ENCODE measurements at regions not wholly inside any gene's neighbourhood (a gene's known extent, or its start where the extent isn't known, plus 50 kb on each side); places are given as distances from the start of the nearest gene placed in this dataset.

DNA sequence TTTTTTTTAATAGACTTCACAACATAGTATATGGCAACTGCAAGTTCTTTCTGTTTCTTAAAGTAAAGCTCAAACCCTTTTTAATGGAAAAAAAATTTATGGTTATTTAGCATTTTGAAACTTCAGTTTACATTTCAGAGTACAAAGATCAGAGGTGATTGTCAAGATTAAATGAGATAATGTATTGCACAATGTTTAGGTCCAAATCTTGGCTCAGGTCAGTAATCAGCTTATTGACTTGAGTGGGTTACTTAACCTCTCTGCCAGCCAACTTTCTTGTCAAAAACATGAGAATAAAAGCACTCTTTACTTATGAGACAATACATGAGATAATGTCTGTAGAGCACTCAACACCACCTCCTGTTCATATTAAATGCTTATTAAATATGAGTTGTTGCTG is 345.1 kb upstream of the PTPRD start:
- no peak overlapping the region for H2AFZ ChIP-seq (ENCODE audit: insufficient read depth, low read depth, low read length, poor library complexity, severe bottlenecking)
- DNase-seq (no peak), ATAC-seq (ENCODE audit: low read depth) (no peak)
- CTCF ChIA-PET: no interaction called here
- peaks cover 0 to 7% (median 0%) of the 10 kb centered on the region in 3 donors for H3K9me3 ChIP-seq (ENCODE audit: control extremely low read depth in 1 of 3, control insufficient read depth in 2 of 3, insufficient read depth in 1 of 3, low read length in 2 of 3)
- no peaks in the 10 kb centered on the region for H4K20me1 ChIP-seq (ENCODE audit: control insufficient read depth, insufficient read depth, low read length, poor library complexity, severe bottlenecking)
- Mint-ChIP-seq H3K27ac (no peak overlapping the region), H3K9me3 (ENCODE audit: insufficient read depth) (peaks cover 11% of the 10 kb centered on the region), H3K27me3 (no peaks in the 10 kb centered on the region), H3K4me1 (no peaks in the 10 kb centered on the region), H3K4me3 (no peak overlapping the region)
- TF ChIP-seq CTCF (IDR thresholded peaks at IDR 0.05): no peak
- no peak for TF ChIP-seq EZH2 (IDR thresholded peaks at IDR 0.05; ENCODE audit: borderline replicate concordance, insufficient read depth, low read depth, low read length, poor library complexity, severe bottlenecking)
- no peak overlapping the region for H3K4me3 ChIP-seq (ENCODE audit: control extremely low read depth in 1 of 5, extremely low read depth in 1 of 5, insufficient read depth in 1 of 5, low read depth in 2 of 5, low read length in 4 of 5)
- H3K79me2 ChIP-seq (ENCODE audit: control insufficient read depth, insufficient read depth, low read length): no peaks in the 10 kb centered on the region
- H3K9ac ChIP-seq (ENCODE audit: low read length): no peak overlapping the region
- no peak overlapping the region for H3K27ac ChIP-seq (ENCODE audit: low read length in 2 of 2)
- no peaks in the 10 kb centered on the region for H3K27me3 ChIP-seq (replicated peaks in 1 of 4; ENCODE audit: control extremely low read depth in 1 of 4, control insufficient read depth in 3 of 4, insufficient read depth in 4 of 4, low read length in 3 of 4)
- H3K4me2 ChIP-seq (replicated peaks; ENCODE audit: low read depth, low read length, poor library complexity, severe bottlenecking): no peak overlapping the region
- H3K36me3 ChIP-seq (replicated peaks in 1 of 2; ENCODE audit: control extremely low read depth in 1 of 2, control insufficient read depth in 1 of 2, extremely low read depth in 1 of 2, insufficient read depth in 2 of 2, low read length in 1 of 2): no peaks in the 10 kb centered on the region
- H3K4me1 ChIP-seq (ENCODE audit: control insufficient read depth in 2 of 2, insufficient read depth in 2 of 2, low read length in 2 of 2): no peaks in the 10 kb centered on the region
- intact Hi-C loops (cut with micrococcal nuclease): no loop called here
- POLR2A ChIA-PET: no interaction called here

DNA sequence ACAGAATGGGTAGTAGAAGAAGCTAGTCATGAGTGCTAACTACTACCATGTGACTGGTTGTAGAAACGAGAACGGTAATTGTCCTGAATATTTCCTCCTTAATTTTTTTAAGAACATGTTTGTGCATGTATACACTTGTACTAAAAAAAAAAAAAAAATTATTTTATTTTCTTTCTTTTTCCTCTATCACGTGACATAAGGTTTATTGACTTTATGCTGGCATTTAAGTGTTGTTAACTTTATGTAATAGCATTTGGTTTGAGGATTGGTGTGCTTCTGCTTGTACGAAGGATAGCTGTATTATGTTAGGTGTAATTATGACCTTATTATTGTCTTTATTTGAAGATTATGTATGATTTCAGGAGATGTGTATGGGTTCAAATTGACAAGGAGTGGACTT is 349.1 kb upstream of the PTPRD start:
- Histone ChIP-seq H3K4me3 (ENCODE audit: control extremely low read depth in 1 of 5, extremely low read depth in 1 of 5, insufficient read depth in 1 of 5, low read depth in 2 of 5, low read length in 4 of 5) (no peak overlapping the region), H3K27ac (ENCODE audit: low read length in 2 of 2) (no peak overlapping the region), H3K4me2 (replicated peaks; ENCODE audit: low read depth, low read length, poor library complexity, severe bottlenecking) (no peak overlapping the region), H3K9ac (ENCODE audit: low read length) (no peak overlapping the region), H4K20me1 (ENCODE audit: control insufficient read depth, insufficient read depth, low read length, poor library complexity, severe bottlenecking) (no peaks in the 10 kb centered on the region), H3K4me1 (ENCODE audit: control insufficient read depth in 2 of 2, insufficient read depth in 2 of 2, low read length in 2 of 2) (no peaks in the 10 kb centered on the region), H2AFZ (ENCODE audit: insufficient read depth, low read depth, low read length, poor library complexity, severe bottlenecking) (no peak overlapping the region), H3K36me3 (replicated peaks in 1 of 2; ENCODE audit: control extremely low read depth in 1 of 2, control insufficient read depth in 1 of 2, extremely low read depth in 1 of 2, insufficient read depth in 2 of 2, low read length in 1 of 2) (no peaks in the 10 kb centered on the region), H3K9me3 (ENCODE audit: control extremely low read depth in 1 of 3, control insufficient read depth in 2 of 3, insufficient read depth in 1 of 3, low read length in 2 of 3) (peaks cover 0 to 9% (median 0%) of the 10 kb centered on the region in 3 donors), H3K27me3 (replicated peaks in 1 of 4; ENCODE audit: control extremely low read depth in 1 of 4, control insufficient read depth in 3 of 4, insufficient read depth in 4 of 4, low read length in 3 of 4) (no peaks in the 10 kb centered on the region), H3K79me2 (ENCODE audit: control insufficient read depth, insufficient read depth, low read length) (no peaks in the 10 kb centered on the region)
- CTCF ChIA-PET: no interaction called here
- intact Hi-C loops (cut with micrococcal nuclease): no loop called here
- H3K27me3 Mint-ChIP-seq: no peaks in the 10 kb centered on the region
- ATAC-seq (ENCODE audit: low read depth) (no peak), DNase-seq (no peak)
- H3K9me3 Mint-ChIP-seq (ENCODE audit: insufficient read depth): peaks cover 12% of the 10 kb centered on the region
- no peak overlapping the region for H3K4me3 Mint-ChIP-seq
- TF ChIP-seq EZH2 (IDR thresholded peaks at IDR 0.05; ENCODE audit: borderline replicate concordance, insufficient read depth, low read depth, low read length, poor library complexity, severe bottlenecking) (no peak), CTCF (IDR thresholded peaks at IDR 0.05) (no peak)
- H3K4me1 Mint-ChIP-seq: no peaks in the 10 kb centered on the region
- H3K27ac Mint-ChIP-seq: no peak overlapping the region
- WGBS (ENCODE audit: insufficient coverage): 100% methylated on average over 1 of the region's 4 CpGs
- POLR2A ChIA-PET: no interaction called here

Data from B cell (primary cell).